Adrenal gland (tissue), 9 donors: ENCODE measurements at regions not wholly inside any gene's neighbourhood (a gene's known extent, or its start where the extent isn't known, plus 50 kb on each side); places are given as distances from the start of the nearest gene placed in this dataset.

Experiments
- DNase-seq, 7 donors: peaks; one replicate each; pipeline ENCODE4 v3.0.0-alpha.2; 2019 to 2020
- H3K27ac ChIP-seq, 5 donors: fragments of 200-600 bp; sonication (generic) in 4 of 5; 1 replicate in 3 of 5; 2 replicates in 2 of 5; pipeline versions ENCODE4 v1.5.1 to v1.8.0; 2016 to 2020; ENCODE audit warnings: mild to moderate bottlenecking in 1 of 5
- H3K27me3 ChIP-seq: fragments of 200-600 bp; 2 replicates; pipeline ENCODE4 v1.8.0; 2021
- H3K36me3 ChIP-seq, 2 donors: fragments of 200-600 bp; replicated peaks in 1 of 2; 1 replicate in 1 of 2; 2 replicates in 1 of 2; pipeline versions ENCODE4 v1.5.1 to v1.8.0; 2018 to 2022
- H3K4me1 ChIP-seq, 2 donors: fragments of 200-600 bp; replicated peaks in 1 of 2; 1 replicate in 1 of 2; 2 replicates in 1 of 2; pipeline versions ENCODE4 v1.5.1 to v1.8.0; 2018 to 2021
- H3K4me3 ChIP-seq, 4 donors: fragments of 200-600 bp; sonication (generic) in 3 of 4; one replicate each; pipeline ENCODE4 v1.5.1; 2016 to 2018
- H3K9me3 ChIP-seq, 3 donors: fragments of 200-600 bp; sonication (generic) in 1 of 3; replicated peaks in 1 of 3; 1 replicate in 2 of 3; 2 replicates in 1 of 3; pipeline versions ENCODE4 v1.5.1 to v1.8.0; 2016 to 2021
- POLR2A ChIP-seq, 2 donors: fragments of 450-650 bp; IDR thresholded peaks; one replicate each; pipeline ENCODE4 v1.6.1; 2017; ENCODE audit warnings: antibody characterized with exemption in 2 of 2, mild to moderate bottlenecking in 2 of 2, moderate library complexity in 1 of 2
- WGBS, 4 donors: extraction: QIAGEN DNeasy Blood & Tissue Kit in 2 of 4; methylation state at CpG; one replicate each; pipeline versions ENCODE4 v1.1.5 to v1.1.7; 2013 to 2017; 5-methylcytosine and 5-hydroxymethylcytosine counted together
- intact Hi-C, 2 donors: fragments of 100-400 bp; cut with DNase I; formaldehyde crosslinking; loops; one replicate each; pipeline versions ENCODE4 v1.14.1 to v1.15.0; 2022 to 2023
- TF ChIP-seq, protein P1 (sequence below), 6 experiments: fragments of 450-650 bp in 4 of 6; fragments of 200-600 bp in 2 of 6; sonication (generic) in 1 of 6; IDR thresholded peaks; 1 replicate in 5 of 6; 2 replicates in 1 of 6; pipeline versions ENCODE4 v1.5.1 to v1.8.0; 2016 to 2021; ENCODE audit warnings: antibody characterized with exemption in 6 of 6, mild to moderate bottlenecking in 2 of 6, moderate library complexity in 1 of 6
- donor health status: healthy with polysubstance abuse.
- donor health status: Bipolar disorder and iron deficiency.
- donor health status: DM: yes; HTN: yes; CAD: no.
- donor health status: DM: no; HTN: no; CAD: no.
- donor health status: DM: no; HTN: no; CAD: no.

DNA sequence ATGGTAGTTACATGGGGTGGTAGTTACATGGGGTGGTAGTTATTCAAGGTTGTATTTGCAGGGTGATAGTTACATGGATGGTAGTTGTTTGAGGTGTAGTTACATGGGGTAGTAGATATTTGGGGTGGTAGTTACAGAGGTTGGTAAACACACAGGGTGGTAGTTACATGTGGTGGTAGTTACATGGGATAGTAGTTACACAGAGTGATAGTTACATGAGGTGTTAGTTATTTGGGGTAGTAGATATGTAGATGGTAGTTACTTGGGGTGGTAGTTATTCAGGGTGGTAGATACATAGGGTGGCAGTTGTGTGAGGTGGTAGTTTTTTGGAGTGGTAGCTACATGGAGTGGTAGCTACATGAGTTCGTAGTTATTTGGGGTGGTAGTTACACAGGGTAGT lies 221.3 kb upstream of the CST7 start:
- Histone ChIP-seq H3K27me3 (no peaks in the 10 kb centered on the region), H3K36me3 (no peaks in the 10 kb centered on the region), H3K4me3 (no peak overlapping the region), H3K9me3 (no peaks in the 10 kb centered on the region), H3K27ac (no peak overlapping the region), H3K4me1 (no peaks in the 10 kb centered on the region)
- WGBS, 4 donors: 87 to 93% (median 90%) methylated on average over 1 of the region's 1 CpG
- no peak for TF ChIP-seq POLR2A (IDR thresholded peaks at IDR 0.05)
- TF ChIP-seq, protein P1, sequence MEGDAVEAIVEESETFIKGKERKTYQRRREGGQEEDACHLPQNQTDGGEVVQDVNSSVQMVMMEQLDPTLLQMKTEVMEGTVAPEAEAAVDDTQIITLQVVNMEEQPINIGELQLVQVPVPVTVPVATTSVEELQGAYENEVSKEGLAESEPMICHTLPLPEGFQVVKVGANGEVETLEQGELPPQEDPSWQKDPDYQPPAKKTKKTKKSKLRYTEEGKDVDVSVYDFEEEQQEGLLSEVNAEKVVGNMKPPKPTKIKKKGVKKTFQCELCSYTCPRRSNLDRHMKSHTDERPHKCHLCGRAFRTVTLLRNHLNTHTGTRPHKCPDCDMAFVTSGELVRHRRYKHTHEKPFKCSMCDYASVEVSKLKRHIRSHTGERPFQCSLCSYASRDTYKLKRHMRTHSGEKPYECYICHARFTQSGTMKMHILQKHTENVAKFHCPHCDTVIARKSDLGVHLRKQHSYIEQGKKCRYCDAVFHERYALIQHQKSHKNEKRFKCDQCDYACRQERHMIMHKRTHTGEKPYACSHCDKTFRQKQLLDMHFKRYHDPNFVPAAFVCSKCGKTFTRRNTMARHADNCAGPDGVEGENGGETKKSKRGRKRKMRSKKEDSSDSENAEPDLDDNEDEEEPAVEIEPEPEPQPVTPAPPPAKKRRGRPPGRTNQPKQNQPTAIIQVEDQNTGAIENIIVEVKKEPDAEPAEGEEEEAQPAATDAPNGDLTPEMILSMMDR (IDR thresholded peaks at IDR 0.05): no peak
- no peak for DNase-seq
- intact Hi-C loops: no loop called here

DNA sequence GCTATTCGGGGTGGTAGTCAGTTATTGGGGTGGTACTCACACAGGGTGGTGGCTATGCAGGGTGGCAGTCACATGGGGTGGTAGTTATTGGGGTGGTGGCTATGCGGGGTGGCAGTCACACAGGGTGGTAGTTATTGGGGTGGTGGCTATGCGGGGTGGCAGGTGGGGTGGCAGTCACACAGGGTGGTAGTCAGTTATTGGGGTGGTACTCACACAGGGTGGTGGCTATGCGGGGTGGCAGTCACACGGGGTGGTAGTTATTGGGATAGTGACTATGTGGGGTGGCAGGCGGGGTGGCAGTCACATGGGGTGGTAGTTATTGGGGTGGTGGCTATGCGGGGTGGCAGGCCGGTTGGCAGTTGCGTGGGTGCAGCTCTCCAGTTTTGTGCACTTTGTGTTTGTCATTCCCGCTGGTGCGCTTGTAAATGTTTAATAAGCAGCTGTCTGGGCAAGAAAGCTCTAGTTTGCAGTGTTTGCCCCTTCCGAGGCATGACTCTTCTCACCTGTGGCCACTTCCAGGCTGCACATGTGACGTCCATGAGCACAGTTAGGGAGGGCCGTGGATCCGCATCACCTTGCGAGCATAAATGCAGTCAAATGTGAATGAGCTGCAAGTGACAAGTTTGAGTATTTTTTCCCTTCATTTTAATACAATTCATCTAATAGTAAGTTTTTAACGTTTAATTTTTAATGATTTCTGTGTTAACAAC lies 219.0 kb upstream of the CST7 start:
- 89 to 95% (median 91%) methylated on average over 15 to 17 of the region's 17 CpGs for WGBS, 4 donors
- intact Hi-C loops: no loop called here
- Histone ChIP-seq H3K9me3 (no peaks in the 10 kb centered on the region), H3K4me3 (no peak overlapping the region), H3K27me3 (no peaks in the 10 kb centered on the region), H3K4me1 (no peaks in the 10 kb centered on the region), H3K36me3 (no peaks in the 10 kb centered on the region), H3K27ac (no peak overlapping the region)
- no peak for DNase-seq
- no peak for TF ChIP-seq POLR2A (IDR thresholded peaks at IDR 0.05)
- TF ChIP-seq, protein P1 (IDR thresholded peaks at IDR 0.05): no peak

DNA sequence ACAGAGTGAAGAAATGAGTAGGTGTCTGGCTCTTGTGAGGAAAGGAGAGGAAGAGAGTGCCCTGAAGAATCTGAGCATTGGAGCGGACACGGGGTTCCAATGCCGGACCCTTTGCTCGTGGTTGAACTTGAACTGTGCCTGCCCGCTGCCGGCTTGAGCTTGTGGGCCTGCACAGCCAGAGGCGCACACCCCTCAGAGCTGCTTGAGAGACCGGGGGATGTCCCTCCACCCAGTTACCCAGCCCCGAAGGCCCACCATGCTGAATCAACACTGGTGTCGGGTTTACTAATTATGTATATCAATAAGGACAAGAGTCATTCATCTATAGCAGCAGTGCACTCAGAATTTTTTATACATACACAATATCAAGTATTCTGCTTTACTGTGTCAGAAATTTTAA lies 218.3 kb upstream of the CST7 start:
- TF ChIP-seq, protein P1 (IDR thresholded peaks at IDR 0.05): no peak
- TF ChIP-seq POLR2A (IDR thresholded peaks at IDR 0.05): no peak
- H3K27ac ChIP-seq: no peak overlapping the region

DNA sequence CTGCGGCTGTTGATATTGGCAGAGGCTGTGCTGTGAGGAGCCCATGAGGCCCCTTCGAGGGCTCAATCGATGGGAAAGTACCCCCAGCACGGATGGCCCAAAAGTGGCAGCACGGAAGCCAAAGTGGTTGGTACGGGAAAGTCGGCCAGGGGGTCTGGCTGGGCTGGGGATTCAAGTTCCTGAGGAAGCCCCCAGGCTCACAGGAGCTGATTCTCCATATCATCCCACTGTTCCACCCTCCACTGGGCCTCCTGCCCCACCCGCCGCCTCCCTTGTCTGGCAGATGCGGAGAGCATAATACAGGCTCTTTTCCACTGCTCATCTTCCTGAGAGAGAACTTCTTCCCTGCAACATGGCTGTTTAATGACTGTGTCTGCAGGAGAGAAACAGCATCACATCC lies 217.8 kb upstream of the CST7 start:
- intact Hi-C loops: no loop called here
- H3K4me3 ChIP-seq: no peak overlapping the region
- WGBS, 4 donors: 70 to 84% (median 78%) methylated on average over 10 of the region's 10 CpGs
- H3K27me3 ChIP-seq: no peaks in the 10 kb centered on the region
- no peaks in the 10 kb centered on the region for H3K36me3 ChIP-seq
- TF ChIP-seq, protein P1 (IDR thresholded peaks at IDR 0.05): no peak
- TF ChIP-seq POLR2A (IDR thresholded peaks at IDR 0.05): no peak
- H3K9me3 ChIP-seq: no peaks in the 10 kb centered on the region
- no peak overlapping the region for H3K27ac ChIP-seq
- DNase-seq: no peak
- no peaks in the 10 kb centered on the region for H3K4me1 ChIP-seq

More for the DNA sequence above, 218.3 kb upstream of the CST7 start:
- H3K9me3 ChIP-seq: no peaks in the 10 kb centered on the region
- no peak overlapping the region for H3K4me3 ChIP-seq
- DNase-seq: no peak
- intact Hi-C loops: no loop called here
- no peaks in the 10 kb centered on the region for H3K36me3 ChIP-seq
- H3K27me3 ChIP-seq: no peaks in the 10 kb centered on the region
- 86 to 91% (median 88%) methylated on average over 10 of the region's 10 CpGs for WGBS, 4 donors
- no peaks in the 10 kb centered on the region for H3K4me1 ChIP-seq
